ENCODE measurements at regions not wholly inside any gene's neighbourhood (a gene's known extent, or its start where the extent isn't known, plus 50 kb on each side); places are given as distances from the start of the nearest gene placed in this dataset.

GRCh38 chr9:27771803-27772545, 198.7 kb upstream of the C9orf72 start:
- DNase-seq (ENCODE audit: low spot score) (no peak), ATAC-seq (ENCODE audit: low FRiP score) (no peak)
- no peak for TF ChIP-seq CTCF (IDR thresholded peaks at IDR 0.05)

GRCh38 chr9:27784847-27785713, 211.8 kb upstream of the C9orf72 start:
- no peak for TF ChIP-seq CTCF (IDR thresholded peaks at IDR 0.05)
- DNase-seq (ENCODE audit: low spot score): no peak
- no peak for ATAC-seq (ENCODE audit: low FRiP score)

GRCh38 chr9:27785714-27786100, 212.4 kb upstream of the C9orf72 start:
- ATAC-seq (ENCODE audit: low FRiP score) (no peak), DNase-seq (ENCODE audit: low spot score) (no peak)
- no peak for TF ChIP-seq CTCF (IDR thresholded peaks at IDR 0.05)

- no peak for TF ChIP-seq CTCF (IDR thresholded peaks at IDR 0.05)
- DNase-seq (ENCODE audit: low spot score) (no peak), ATAC-seq (ENCODE audit: low FRiP score) (no peak)
These were observed 214.6 kb upstream of the C9orf72 start for GRCh38 chr9:27787891-27788290.

GRCh38 chr9:27791311-27791710, 218.0 kb upstream of the C9orf72 start:
- DNase-seq (ENCODE audit: low spot score): no peak
- ATAC-seq (ENCODE audit: low FRiP score): no peak
- no peak for TF ChIP-seq CTCF (IDR thresholded peaks at IDR 0.05)

- no peak for ATAC-seq (ENCODE audit: low FRiP score)
- TF ChIP-seq CTCF (IDR thresholded peaks at IDR 0.05): no peak
- no peak for DNase-seq (ENCODE audit: low spot score)
These were observed 219.8 kb upstream of the C9orf72 start for GRCh38 chr9:27792971-27793689.
